Tibial artery (tissue), 4 donors: ENCODE measurements at regions not wholly inside any gene's neighbourhood (a gene's known extent, or its start where the extent isn't known, plus 50 kb on each side); places are given as distances from the start of the nearest gene placed in this dataset.

ENCODE experiments used
- DNase-seq, 2 donors: peaks; one replicate each; pipeline ENCODE4 v3.0.0-alpha.2; 2019
- H3K27ac ChIP-seq, 2 donors: fragments of 200-600 bp; sonication (generic) in 1 of 2; 1 replicate in 1 of 2; 2 replicates in 1 of 2; pipeline ENCODE4 v1.5.1; 2018 to 2019; ENCODE audit warnings: mild to moderate bottlenecking in 1 of 2
- H3K27me3 ChIP-seq, 2 donors: fragments of 200-600 bp; sonication (generic) in 1 of 2; one replicate each; pipeline versions ENCODE4 v1.5.1 to v1.6.0; 2016 to 2019
- H3K36me3 ChIP-seq, 3 donors: fragments of 200-600 bp; sonication (generic) in 2 of 3; one replicate each; pipeline ENCODE4 v1.5.1; 2016 to 2019; ENCODE audit warnings: mild to moderate bottlenecking in 2 of 3
- H3K4me1 ChIP-seq, 4 donors: fragments of 200-600 bp; sonication (generic) in 2 of 4; 1 replicate in 3 of 4; 2 replicates in 1 of 4; pipeline ENCODE4 v1.5.1; 2016 to 2019
- H3K4me3 ChIP-seq, 2 donors: fragments of 200-600 bp; sonication (generic) in 1 of 2; 1 replicate in 1 of 2; 2 replicates in 1 of 2; pipeline ENCODE4 v1.5.1; 2018 to 2019; ENCODE audit warnings: mild to moderate bottlenecking in 2 of 2
- H3K9me3 ChIP-seq, 3 donors: fragments of 200-600 bp; sonication (generic) in 1 of 3; one replicate each; pipeline ENCODE4 v1.5.1; 2016 to 2019
- CTCF ChIP-seq, 2 experiments: fragments of 200-600 bp in 1 of 2; fragments of 450-650 bp in 1 of 2; IDR thresholded peaks; one replicate each; pipeline ENCODE4 v1.5.1; 2017 to 2019; ENCODE audit warnings: antibody characterized with exemption in 2 of 2, mild to moderate bottlenecking in 1 of 2, moderate library complexity in 1 of 2
- intact Hi-C: fragments of 100-400 bp; cut with DNase I; formaldehyde crosslinking; loops from one replicate; pipeline ENCODE4 v1.15.0; 2023; ENCODE audit warnings: low total_unique reads

- peaks cover 0 to 6% (median 2%) of the 10 kb centered on the region in 4 donors for H3K4me1 ChIP-seq
- H3K9me3 ChIP-seq: no peaks in the 10 kb centered on the region
- no peaks in the 10 kb centered on the region for H3K36me3 ChIP-seq
- H3K4me3 ChIP-seq: no peak overlapping the region
- peaks cover 0 to 2% of the 10 kb centered on the region in 2 donors for H3K27me3 ChIP-seq
- intact Hi-C loops: no loop called here
- peak in 1 of 2 donors; percentile 48 for DNase-seq
- no peak overlapping the region for H3K27ac ChIP-seq
- TF ChIP-seq CTCF (IDR thresholded peaks at IDR 0.05): no peak
Measured at GRCh38 chr18:56321470-56321869, 316.9 kb downstream of the TXNL1 start.

GRCh38 chr18:56319953-56320352 lies 318.4 kb downstream of the TXNL1 start:
- Histone ChIP-seq H3K4me3 (no peak overlapping the region), H3K9me3 (no peaks in the 10 kb centered on the region), H3K27ac (no peak overlapping the region), H3K4me1 (no peaks in the 10 kb centered on the region), H3K36me3 (no peaks in the 10 kb centered on the region), H3K27me3 (peaks cover 0 to 3% of the 10 kb centered on the region in 2 donors)
- no peak for TF ChIP-seq CTCF (IDR thresholded peaks at IDR 0.05)
- intact Hi-C loops: no loop called here
- no peak for DNase-seq

- Histone ChIP-seq H3K27ac (no peak overlapping the region), H3K4me3 (no peak overlapping the region), H3K4me1 (no peaks in the 10 kb centered on the region), H3K36me3 (no peaks in the 10 kb centered on the region), H3K9me3 (no peaks in the 10 kb centered on the region), H3K27me3 (peaks cover 0 to 3% of the 10 kb centered on the region in 2 donors)
- no peak for DNase-seq
- intact Hi-C loops: no loop called here
- TF ChIP-seq CTCF (IDR thresholded peaks at IDR 0.05): no peak
Measured at GRCh38 chr18:56316727-56317126, 321.7 kb downstream of the TXNL1 start.

GRCh38 chr18:56315363-56315762 lies 323.0 kb downstream of the TXNL1 start:
- Histone ChIP-seq H3K4me3 (no peak overlapping the region), H3K27ac (no peak overlapping the region), H3K36me3 (no peaks in the 10 kb centered on the region), H3K9me3 (no peaks in the 10 kb centered on the region), H3K4me1 (no peaks in the 10 kb centered on the region), H3K27me3 (peaks cover 0 to 3% of the 10 kb centered on the region in 2 donors)
- no peak for DNase-seq
- TF ChIP-seq CTCF (IDR thresholded peaks at IDR 0.05): no peak
- intact Hi-C loops: no loop called here

GRCh38 chr18:56314396-56314795 lies 324.0 kb downstream of the TXNL1 start:
- no peak for DNase-seq
- Histone ChIP-seq H3K4me3 (no peak overlapping the region), H3K36me3 (no peaks in the 10 kb centered on the region), H3K4me1 (no peaks in the 10 kb centered on the region), H3K27me3 (peaks cover 0 to 3% of the 10 kb centered on the region in 2 donors), H3K27ac (no peak overlapping the region), H3K9me3 (no peaks in the 10 kb centered on the region)
- no peak for TF ChIP-seq CTCF (IDR thresholded peaks at IDR 0.05)
- intact Hi-C loops: no loop called here
